H54 (cell line): ENCODE measurements at regions not wholly inside any gene's neighbourhood (a gene's known extent, or its start where the extent isn't known, plus 50 kb on each side); places are given as distances from the start of the nearest gene placed in this dataset.

ENCODE experiments used
- DNase-seq: peaks from one replicate; pipeline ENCODE4 v3.0.0; 2011; ENCODE audit warnings: low spot score, mixed read lengths; ENCODE audit not compliant: insufficient read length
- FAIRE-seq: peaks from 3 replicates; lab custom pipeline; 2011; peaks lifted over from hg19 to GRCh38; lab: Jason Lieb, UNC
- POLR2A ChIP-seq: IDR thresholded peaks from 2 replicates; pipeline ENCODE4 v1.6.1; 2011; ENCODE audit warnings: low read depth, mild to moderate bottlenecking, low read length

DNA sequence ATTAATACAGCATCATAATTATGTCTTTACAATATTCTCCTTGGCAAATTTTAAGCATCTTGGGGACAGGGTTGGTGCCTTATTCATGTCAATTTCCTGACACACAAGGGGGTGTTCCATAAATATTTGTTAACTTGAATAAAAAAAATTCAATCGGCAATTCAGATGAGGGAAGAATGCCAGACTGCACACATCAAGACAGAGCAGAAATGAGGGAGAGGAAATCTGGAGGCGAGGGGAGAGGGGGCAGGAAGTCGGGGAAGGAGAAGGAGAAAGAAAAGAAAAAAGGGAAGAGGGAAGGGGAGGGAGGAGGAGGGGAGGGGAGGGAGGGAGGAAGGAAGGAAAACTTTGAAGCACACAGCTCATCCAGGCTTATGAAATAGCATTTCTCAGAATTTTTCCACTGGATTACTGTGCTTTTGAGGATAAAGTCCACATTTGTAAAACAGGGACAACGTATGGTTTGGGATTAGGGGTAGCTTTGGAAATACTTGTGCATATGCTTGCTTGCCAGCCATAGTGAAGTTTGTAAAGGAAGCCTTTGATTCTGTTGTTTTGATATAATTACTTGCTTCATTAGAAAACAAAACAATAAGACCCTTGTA, 362.1 kb downstream of the SAMD5 start:
- no peak for TF ChIP-seq POLR2A
- DNase-seq (no peak), FAIRE-seq (no peak)

DNA sequence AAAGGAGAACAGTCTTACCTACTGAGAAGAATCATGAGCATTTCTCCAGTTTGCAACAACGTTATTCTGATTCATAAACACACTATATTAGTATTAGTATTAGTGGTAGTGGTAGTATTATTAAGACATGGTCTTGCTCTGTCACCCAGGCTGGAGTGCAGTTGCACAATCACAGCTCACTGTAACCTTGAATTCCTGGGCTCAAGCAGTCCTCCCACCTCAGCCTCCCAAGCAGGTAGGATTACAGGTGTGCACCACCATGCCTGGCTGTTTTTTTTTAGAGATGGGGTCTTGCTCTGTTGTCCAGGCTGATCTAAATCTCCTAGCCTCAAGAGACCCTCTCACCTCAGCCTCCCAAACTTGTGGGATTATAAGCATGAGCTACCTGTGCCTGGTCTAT, 363.5 kb downstream of the SAMD5 start:
- FAIRE-seq (no peak), DNase-seq (no peak)
- TF ChIP-seq POLR2A: no peak

GRCh38 chr6:147873816-147874215, 365.3 kb downstream of the SAMD5 start:
- FAIRE-seq (no peak), DNase-seq (no peak)
- no peak for TF ChIP-seq POLR2A

DNA sequence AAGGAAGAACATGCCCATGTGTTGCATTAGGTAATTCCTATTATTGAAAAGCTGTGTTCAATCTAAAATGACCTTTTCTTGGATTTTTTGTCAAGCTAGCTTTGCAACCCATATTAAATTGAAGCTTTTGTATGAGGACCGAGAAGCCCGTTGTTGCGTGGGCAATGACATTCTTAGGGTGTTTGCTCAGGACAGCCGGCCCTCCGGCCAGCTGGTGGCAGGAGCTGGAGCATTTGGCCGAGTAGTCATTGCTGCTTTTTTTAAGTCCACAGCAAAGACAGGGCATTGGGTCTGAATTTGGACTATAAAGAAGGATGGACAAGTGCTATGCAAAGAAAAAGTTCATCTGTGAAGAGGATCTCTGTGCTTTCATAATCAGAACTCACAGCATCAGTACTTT, 365.8 kb downstream of the SAMD5 start:
- DNase-seq (no peak), FAIRE-seq (no peak)
- TF ChIP-seq POLR2A: no peak

DNA sequence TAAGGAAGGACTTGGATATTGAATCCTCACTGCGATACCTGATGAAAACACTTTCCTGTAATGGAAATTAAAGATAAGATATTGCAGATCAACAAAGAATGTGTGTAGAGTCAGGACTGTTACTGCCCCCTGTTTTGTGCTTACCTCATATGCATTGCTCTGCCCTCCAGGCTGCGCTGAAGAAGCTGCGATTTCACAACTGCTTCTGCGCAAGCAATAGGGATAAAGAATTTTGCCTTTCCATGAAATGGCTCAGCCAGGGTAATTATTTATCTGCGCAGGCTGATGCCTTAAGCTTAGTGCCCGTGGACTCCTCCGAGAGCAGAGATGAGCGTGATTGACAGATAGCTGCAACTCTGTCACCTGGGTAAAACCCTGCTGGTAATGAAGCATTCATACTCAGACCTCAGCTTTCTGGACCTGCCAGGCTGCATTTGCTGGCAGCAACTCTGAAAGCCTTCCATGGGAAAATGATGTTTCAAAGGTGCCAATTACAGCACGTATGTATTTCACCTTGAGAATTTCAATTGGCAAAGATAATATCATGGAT, 370.6 kb downstream of the SAMD5 start:
- no peak for FAIRE-seq
- TF ChIP-seq POLR2A: no peak
- no peak for DNase-seq

DNA sequence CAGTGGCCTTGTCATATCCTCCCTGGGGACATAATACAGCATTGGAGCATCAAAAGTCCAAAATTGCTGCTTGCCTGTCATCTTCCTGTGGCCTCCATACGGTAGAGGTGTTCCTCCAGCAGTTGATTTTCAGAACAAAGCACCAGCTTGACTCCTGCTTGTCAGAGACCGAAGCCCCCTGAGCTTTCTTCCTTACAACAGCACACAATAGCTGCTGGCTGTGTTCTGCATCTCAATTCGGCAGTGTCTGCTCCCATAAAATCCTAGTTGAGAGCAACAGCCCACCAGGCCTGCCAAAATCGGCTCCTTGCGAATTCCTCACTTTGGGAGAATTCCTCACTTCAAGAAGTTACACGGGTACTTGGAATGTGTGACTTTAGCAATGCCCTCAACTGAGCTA, 372.9 kb downstream of the SAMD5 start:
- no peak for TF ChIP-seq POLR2A
- DNase-seq: no peak
- FAIRE-seq: no peak

DNA sequence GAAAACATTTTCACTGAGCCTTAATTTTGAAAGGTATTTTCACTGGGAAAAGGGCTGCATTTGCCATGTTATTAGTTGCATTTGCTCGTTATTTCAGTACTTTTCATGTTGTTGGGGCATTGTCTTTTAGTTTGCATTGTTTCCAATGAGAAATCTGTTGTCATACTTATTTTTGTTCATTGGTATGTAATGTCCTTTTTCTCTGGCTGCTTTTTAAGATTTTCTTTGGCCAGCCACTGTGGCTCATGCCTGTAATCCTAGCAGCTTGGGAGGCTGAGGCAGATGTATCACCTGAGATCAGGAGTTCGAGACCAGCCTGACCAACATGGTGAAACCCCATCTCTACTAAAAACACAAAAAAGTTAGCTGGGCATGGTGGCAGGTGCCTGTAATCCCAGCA, 379.9 kb downstream of the SAMD5 start:
- TF ChIP-seq POLR2A: no peak
- no peak for FAIRE-seq
- DNase-seq: no peak

DNA sequence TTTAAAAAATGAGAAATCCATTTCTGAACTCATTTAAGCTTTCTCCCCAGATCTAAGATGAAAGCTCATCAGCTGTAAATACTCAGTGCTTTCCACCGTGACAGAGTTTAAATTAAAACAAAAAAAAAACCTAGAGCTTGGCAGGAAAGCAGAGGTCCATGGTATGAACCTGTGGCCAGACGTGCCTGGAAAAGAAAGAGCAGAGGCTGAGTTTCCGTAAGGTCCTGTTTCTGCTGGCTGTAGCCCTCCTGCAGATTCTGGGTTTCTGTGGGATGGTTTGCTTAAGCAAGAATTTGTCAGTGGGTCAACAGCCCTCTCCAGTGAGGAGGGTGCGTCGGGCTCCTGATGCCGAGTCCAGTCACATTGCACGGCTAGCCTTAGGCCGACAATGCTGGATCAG, 383.2 kb downstream of the SAMD5 start:
- no peak for TF ChIP-seq POLR2A
- DNase-seq (no peak), FAIRE-seq (no peak)

DNA sequence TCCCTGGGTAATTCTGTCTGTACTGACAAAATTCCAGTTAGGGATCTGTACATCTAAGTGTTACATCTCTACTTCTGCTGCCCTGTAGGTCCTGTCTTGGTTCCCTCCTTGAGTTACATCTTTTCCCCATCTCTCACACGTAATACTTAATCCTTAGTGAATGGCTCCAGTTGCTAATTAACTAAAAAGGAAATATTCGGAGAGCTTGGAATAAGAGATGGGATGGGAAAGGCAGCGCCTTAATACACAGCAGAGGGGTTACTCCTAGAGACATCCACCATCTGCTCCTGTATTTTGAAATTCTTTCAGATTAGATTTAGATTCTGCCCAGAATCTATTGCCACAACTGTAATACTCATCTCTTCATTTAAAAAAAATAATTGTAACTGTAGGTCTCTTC, 384.0 kb downstream of the SAMD5 start:
- TF ChIP-seq POLR2A: no peak
- DNase-seq (no peak), FAIRE-seq (no peak)

DNA sequence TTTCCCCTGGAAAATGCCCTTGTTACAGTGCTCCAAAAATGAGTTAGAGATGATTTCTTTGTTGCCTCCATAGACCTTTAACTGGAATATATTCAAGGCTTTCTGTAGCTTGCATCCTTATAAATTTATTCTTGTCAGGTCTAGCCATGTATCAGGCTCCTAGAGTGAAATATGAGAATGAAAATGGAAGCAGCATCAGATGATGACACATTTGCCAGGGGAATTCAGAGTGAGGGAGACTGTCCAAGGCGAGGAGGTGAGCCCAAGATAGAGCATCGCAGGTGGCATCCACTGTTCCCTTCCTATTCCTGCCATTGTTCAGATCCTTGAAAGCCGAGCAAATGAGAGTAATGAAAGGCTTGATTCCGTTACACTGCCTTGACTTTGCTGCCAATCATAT, 386.8 kb downstream of the SAMD5 start:
- FAIRE-seq (no peak), DNase-seq (no peak)
- no peak for TF ChIP-seq POLR2A

DNA sequence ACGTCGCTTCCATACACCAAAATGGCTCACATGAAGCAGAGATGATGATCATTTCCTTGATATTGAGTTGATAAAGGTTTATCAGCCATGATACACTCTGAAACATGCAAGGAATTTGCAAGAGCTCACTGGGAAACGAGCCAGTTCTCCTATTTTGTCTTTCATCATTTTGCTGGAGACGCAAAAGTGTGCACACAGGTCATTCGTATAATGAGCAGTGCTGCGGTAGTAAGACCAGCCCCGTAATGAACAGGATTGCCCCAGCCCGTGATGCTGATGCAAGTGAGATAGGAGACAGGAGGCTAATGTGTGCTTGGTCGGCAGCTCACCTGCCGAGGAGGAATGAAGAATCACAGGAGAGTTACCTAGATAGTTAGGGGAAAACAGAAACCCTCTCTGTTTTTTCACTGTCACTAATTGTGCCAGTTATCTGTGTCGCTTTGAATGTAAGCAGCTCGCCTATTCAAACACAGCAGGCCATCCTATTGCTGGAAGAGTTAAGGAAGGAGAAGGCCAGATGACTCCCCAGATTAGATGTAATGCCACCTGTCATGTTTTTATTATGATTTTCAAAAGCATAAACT, 391.8 kb downstream of the SAMD5 start:
- no peak for TF ChIP-seq POLR2A
- FAIRE-seq (no peak), DNase-seq (no peak)

- DNase-seq (no peak), FAIRE-seq (no peak)
- no peak for TF ChIP-seq POLR2A
Observed at GRCh38 chr6:147903321-147903720, 394.8 kb downstream of the SAMD5 start.

DNA sequence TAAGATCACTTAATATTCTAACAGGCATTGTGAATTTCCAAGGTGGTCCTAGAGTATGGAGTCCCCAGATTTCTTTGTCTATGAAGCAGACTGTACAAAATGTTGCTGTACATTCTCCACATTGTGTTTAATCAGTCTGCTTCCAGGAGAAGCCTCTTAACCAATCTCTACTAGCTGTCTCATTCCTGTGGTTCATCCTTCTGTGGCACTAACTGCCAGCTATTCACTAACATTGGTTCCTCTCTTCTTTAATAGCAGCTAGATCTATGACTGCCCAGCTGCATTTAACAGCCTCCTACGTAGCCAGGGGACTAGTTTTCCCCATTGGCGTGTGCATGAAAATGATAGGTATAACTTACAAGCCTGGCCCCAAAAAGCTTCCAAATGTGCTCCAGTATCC, 395.4 kb downstream of the SAMD5 start:
- no peak for TF ChIP-seq POLR2A
- FAIRE-seq: no peak
- no peak for DNase-seq

DNA sequence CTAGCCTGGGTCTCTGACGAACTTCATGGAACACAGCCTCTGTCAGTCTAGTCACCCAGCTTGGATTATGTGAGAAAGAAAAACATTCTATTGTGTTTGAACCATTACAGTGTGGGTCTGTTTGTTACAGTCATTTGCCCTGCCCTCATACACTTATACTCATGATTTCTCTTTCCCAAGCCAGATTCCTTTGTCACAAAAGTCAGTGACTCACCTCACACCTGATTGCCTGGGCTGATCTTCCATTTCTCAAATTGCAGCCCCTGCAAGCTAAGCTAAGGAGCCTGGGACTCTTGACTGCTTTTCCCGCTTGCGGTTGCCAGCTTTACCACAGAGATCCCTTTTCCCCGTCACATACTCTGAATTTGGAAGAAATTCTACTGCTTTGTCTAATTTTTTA, 395.9 kb downstream of the SAMD5 start:
- TF ChIP-seq POLR2A: no peak
- DNase-seq: no peak
- no peak for FAIRE-seq

- FAIRE-seq: no peak
- DNase-seq: no peak
- no peak for TF ChIP-seq POLR2A
Observed at GRCh38 chr6:147905711-147906110, 397.2 kb downstream of the SAMD5 start.
